ENCODE measurements at regions not wholly inside any gene's neighbourhood (a gene's known extent, or its start where the extent isn't known, plus 50 kb on each side); places are given as distances from the start of the nearest gene placed in this dataset.

GRCh38 chr18:65436430-65436829 lies 314.4 kb upstream of the CDH7 start:
- no peaks in the 10 kb centered on the region for H3K27me3 ChIP-seq (ENCODE audit: control insufficient read depth in 2 of 2, insufficient read depth in 2 of 2, low read length in 2 of 2)
- no peak overlapping the region for H3K4me2 ChIP-seq (ENCODE audit: insufficient read depth, low read length)
- no peaks in the 10 kb centered on the region for H3K79me2 ChIP-seq (ENCODE audit: control insufficient read depth, insufficient read depth, low read length)
- H4K20me1 ChIP-seq (replicated peaks; ENCODE audit: control insufficient read depth, insufficient read depth, low read length), result no peaks in the 10 kb centered on the region
- no peaks in the 10 kb centered on the region for H3K36me3 ChIP-seq (ENCODE audit: control insufficient read depth, insufficient read depth, low read length)
- FAIRE-seq (no peak), DNase-seq (ENCODE audit: extremely low read depth in 1 of 4, low spot score in 3 of 4) (no peak), ATAC-seq (no peak)
- H2AFZ ChIP-seq (ENCODE audit: low read depth, low read length), result no peak overlapping the region
- H3K4me3 ChIP-seq, result no peak overlapping the region
- intact Hi-C loops (cut with micrococcal nuclease) (no loop called here), in situ Hi-C loops (cut with MboI) (no loop called here)
- ChIA-PET POLR2A (no interaction called here), CTCF (ENCODE audit: low intra/inter-chr PET ratio) (no interaction called here)
- no TSS peak for BruUV-seq (replicated peaks)
- 0% methylated on average over 4 of the region's 4 CpGs for WGBS (ENCODE audit: insufficient coverage, low coverage, missing lambda C conversion rate)
- H3K9me1 ChIP-seq (ENCODE audit: control insufficient read depth, insufficient read depth, low read length), result no peaks in the 10 kb centered on the region
- no peaks in the 10 kb centered on the region for H3K9me3 ChIP-seq (replicated peaks; ENCODE audit: control insufficient read depth, insufficient read depth, low read depth, low read length)
- no peak overlapping the region for H3K9ac ChIP-seq (ENCODE audit: insufficient read depth in 1 of 2, low read depth in 2 of 2, low read length in 2 of 2)
- no peak overlapping the region for H3K27ac ChIP-seq (ENCODE audit: extremely low read depth, low read depth, low read length)
- TF ChIP-seq KDM4B (IDR thresholded peaks at IDR 0.05; ENCODE audit: borderline replicate concordance in 2 of 2, low read depth in 1 of 2) (no peak), ZBTB11 (CRISPR knock-in tag; IDR thresholded peaks at IDR 0.05) (no peak), RERE (CRISPR knock-in tag; IDR thresholded peaks at IDR 0.05; ENCODE audit: borderline replicate concordance) (no peak), SMARCE1 (IDR thresholded peaks at IDR 0.05) (no peak), ZBED1 (IDR thresholded peaks at IDR 0.05) (no peak), FOXP1 (CRISPR knock-in tag; IDR thresholded peaks at IDR 0.05) (no peak), RBM22 (IDR thresholded peaks at IDR 0.05; ENCODE audit: low read depth, low read length, poor library complexity, severe bottlenecking) (no peak), FOXP4 (CRISPR knock-in tag; IDR thresholded peaks at IDR 0.05; ENCODE audit: borderline replicate concordance) (no peak), BRCA1 (IDR thresholded peaks at IDR 0.05) (no peak), BRCA1 (CRISPR knock-in tag; IDR thresholded peaks at IDR 0.05) (no peak)
- H3K4me1 ChIP-seq (replicated peaks in 1 of 2; ENCODE audit: control insufficient read depth in 2 of 2, insufficient read depth in 2 of 2, low read length in 2 of 2), result no peaks in the 10 kb centered on the region

All from K562 (cell line).